ENCODE measurements at regions not wholly inside any gene's neighbourhood (a gene's known extent, or its start where the extent isn't known, plus 50 kb on each side); places are given as distances from the start of the nearest gene placed in this dataset.
A peak's percentile ranks its signal among the peaks of the same experiment; 100 is the strongest.

GRCh38 chr2:236342507-236342906, 78.3 kb upstream of the ASB18 start:
- Mint-ChIP-seq H3K4me3 (ENCODE audit: unreplicated experiment) (no peak overlapping the region), H3K4me1 (ENCODE audit: low read depth, unreplicated experiment) (peaks cover 10% of the 10 kb centered on the region), H3K27ac (ENCODE audit: unreplicated experiment) (no peak overlapping the region), H3K36me3 (ENCODE audit: unreplicated experiment) (no peaks in the 10 kb centered on the region), H3K27me3 (ENCODE audit: unreplicated experiment) (peaks cover 5% of the 10 kb centered on the region), H3K9me3 (ENCODE audit: unreplicated experiment) (no peaks in the 10 kb centered on the region)
- no peak for TF ChIP-seq CTCF (IDR thresholded peaks at IDR 0.05; ENCODE audit: partially characterized antibody, unreplicated experiment)
- DNase-seq: no peak

- DNase-seq: no peak
- Mint-ChIP-seq H3K27me3 (ENCODE audit: unreplicated experiment) (peaks cover 5% of the 10 kb centered on the region), H3K4me3 (ENCODE audit: unreplicated experiment) (no peak overlapping the region), H3K9me3 (ENCODE audit: unreplicated experiment) (no peaks in the 10 kb centered on the region), H3K4me1 (ENCODE audit: low read depth, unreplicated experiment) (peaks cover 10% of the 10 kb centered on the region), H3K27ac (ENCODE audit: unreplicated experiment) (no peak overlapping the region), H3K36me3 (ENCODE audit: unreplicated experiment) (no peaks in the 10 kb centered on the region)
- no peak for TF ChIP-seq CTCF (IDR thresholded peaks at IDR 0.05; ENCODE audit: partially characterized antibody, unreplicated experiment)
Observed at GRCh38 chr2:236342951-236343350, 78.7 kb upstream of the ASB18 start.

GRCh38 chr2:236343400-236344161, 79.4 kb upstream of the ASB18 start:
- Mint-ChIP-seq H3K4me3 (ENCODE audit: unreplicated experiment) (no peak overlapping the region), H3K9me3 (ENCODE audit: unreplicated experiment) (no peaks in the 10 kb centered on the region), H3K27ac (ENCODE audit: unreplicated experiment) (no peak overlapping the region), H3K27me3 (ENCODE audit: unreplicated experiment) (peaks cover 5% of the 10 kb centered on the region), H3K4me1 (ENCODE audit: low read depth, unreplicated experiment) (peaks cover 9% of the 10 kb centered on the region), H3K36me3 (ENCODE audit: unreplicated experiment) (no peaks in the 10 kb centered on the region)
- DNase-seq: peak; percentile 65
- TF ChIP-seq CTCF (IDR thresholded peaks at IDR 0.05; ENCODE audit: partially characterized antibody, unreplicated experiment): peak; percentile 89

DNA sequence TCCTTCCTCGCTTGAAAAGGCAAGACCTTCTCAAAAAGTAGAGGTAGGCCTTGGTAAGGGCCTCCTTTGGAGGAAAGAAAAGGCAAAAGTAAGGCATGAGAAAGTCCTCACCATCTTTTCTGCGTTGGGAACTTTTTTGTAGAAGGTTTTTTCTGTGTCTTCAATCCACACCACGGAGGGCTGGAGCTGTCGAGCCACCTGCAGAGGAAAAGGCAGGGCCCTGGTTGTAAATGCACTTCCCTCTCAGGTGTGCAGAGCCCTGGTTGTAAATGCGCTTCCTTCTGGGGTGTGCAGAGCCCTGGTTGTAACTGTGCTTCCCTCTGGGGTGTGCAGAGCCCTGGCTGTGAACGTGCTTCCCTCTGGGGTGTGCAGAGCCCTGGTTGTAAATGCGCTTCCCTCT, 80.2 kb upstream of the ASB18 start:
- Mint-ChIP-seq H3K4me1 (ENCODE audit: low read depth, unreplicated experiment) (peaks cover 3% of the 10 kb centered on the region), H3K36me3 (ENCODE audit: unreplicated experiment) (no peaks in the 10 kb centered on the region), H3K27me3 (ENCODE audit: unreplicated experiment) (peaks cover 5% of the 10 kb centered on the region), H3K27ac (ENCODE audit: unreplicated experiment) (no peak overlapping the region), H3K4me3 (ENCODE audit: unreplicated experiment) (no peak overlapping the region), H3K9me3 (ENCODE audit: unreplicated experiment) (no peaks in the 10 kb centered on the region)
- no peak for DNase-seq
- TF ChIP-seq CTCF (IDR thresholded peaks at IDR 0.05; ENCODE audit: partially characterized antibody, unreplicated experiment): no peak

DNA sequence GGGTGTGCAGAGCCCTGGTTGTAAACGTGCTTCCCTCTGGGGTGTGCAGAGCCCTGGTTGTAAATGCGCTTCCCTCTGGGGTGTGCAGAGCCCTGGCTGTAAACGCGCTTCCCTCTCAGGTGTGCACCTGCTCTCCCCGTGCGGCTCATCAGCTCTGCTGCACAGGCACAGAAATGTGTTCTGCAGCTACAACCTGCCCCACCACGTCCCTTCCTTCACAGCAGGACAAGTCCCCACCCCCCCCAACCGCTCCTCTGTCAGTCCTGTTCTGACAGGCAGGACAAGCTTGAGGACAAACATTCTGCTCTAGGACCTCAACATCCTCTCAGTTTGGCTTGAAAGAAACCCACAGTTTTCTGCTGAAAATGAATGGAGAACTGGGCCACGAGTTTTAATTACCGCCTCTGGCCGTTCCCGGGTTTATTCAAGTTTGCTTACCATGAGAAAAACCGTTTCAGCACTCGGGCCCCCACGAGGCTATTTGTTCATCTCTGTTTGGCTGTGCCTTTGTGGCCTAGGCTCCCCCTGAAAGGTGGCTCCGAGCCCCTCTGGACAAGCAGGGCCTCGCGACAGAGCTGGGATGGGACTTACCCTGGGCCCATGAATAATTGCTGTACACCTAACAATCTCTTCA, 81.0 kb upstream of the ASB18 start:
- H3K36me3 Mint-ChIP-seq (ENCODE audit: unreplicated experiment): no peaks in the 10 kb centered on the region
- no peak for DNase-seq
- H3K27ac Mint-ChIP-seq (ENCODE audit: unreplicated experiment): no peak overlapping the region
- peaks cover 3% of the 10 kb centered on the region for H3K4me1 Mint-ChIP-seq (ENCODE audit: low read depth, unreplicated experiment)
- no peak overlapping the region for H3K4me3 Mint-ChIP-seq (ENCODE audit: unreplicated experiment)
- no peaks in the 10 kb centered on the region for H3K9me3 Mint-ChIP-seq (ENCODE audit: unreplicated experiment)
- TF ChIP-seq CTCF (IDR thresholded peaks at IDR 0.05; ENCODE audit: partially characterized antibody, unreplicated experiment): no peak
- H3K27me3 Mint-ChIP-seq (ENCODE audit: unreplicated experiment): peaks cover 5% of the 10 kb centered on the region

All from glutamatergic neuron (in vitro differentiated cells).